GM12878 (cell line): ENCODE measurements at regions not wholly inside any gene's neighbourhood (a gene's known extent, or its start where the extent isn't known, plus 50 kb on each side); places are given as distances from the start of the nearest gene placed in this dataset.

Experiments
- RFX5 ChIP-seq: IDR thresholded peaks from 2 replicates; pipeline ENCODE4 v1.6.1; 2011; ENCODE audit warnings: low read depth, low read length, improper control_type of control experiment
- TBL1XR1 ChIP-seq: IDR thresholded peaks from 2 replicates; pipeline ENCODE4 v1.6.1; 2012; ENCODE audit warnings: low read depth, low read length, improper control_type of control experiment
- TCF7 ChIP-seq: IDR thresholded peaks from 2 replicates; pipeline ENCODE4 v1.6.1; 2014; ENCODE audit warnings: antibody characterized with exemption, borderline replicate concordance

DNA sequence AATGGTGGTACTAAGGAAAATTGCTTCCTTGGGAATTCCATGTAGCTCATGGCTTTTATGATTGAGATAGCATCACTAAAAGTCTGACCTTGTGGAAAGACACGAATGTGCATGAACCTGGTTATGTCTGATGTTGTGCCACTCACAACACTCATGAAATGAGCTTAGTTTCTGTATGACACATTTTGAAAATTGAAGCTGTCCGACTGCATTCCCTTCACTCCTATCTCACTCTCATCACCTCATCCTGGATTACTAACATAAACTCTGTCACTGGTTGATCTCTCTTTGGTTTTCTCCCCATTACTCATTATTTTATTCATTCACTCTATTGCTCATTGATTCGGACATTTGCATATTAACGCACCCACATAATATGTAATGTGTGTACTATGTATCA is 190.0 kb upstream of the VWC2 start:
- TF ChIP-seq TBL1XR1 (no peak), RFX5 (no peak), TCF7 (no peak)
